ENCODE measurements at regions not wholly inside any gene's neighbourhood (a gene's known extent, or its start where the extent isn't known, plus 50 kb on each side); places are given as distances from the start of the nearest gene placed in this dataset.

DNA sequence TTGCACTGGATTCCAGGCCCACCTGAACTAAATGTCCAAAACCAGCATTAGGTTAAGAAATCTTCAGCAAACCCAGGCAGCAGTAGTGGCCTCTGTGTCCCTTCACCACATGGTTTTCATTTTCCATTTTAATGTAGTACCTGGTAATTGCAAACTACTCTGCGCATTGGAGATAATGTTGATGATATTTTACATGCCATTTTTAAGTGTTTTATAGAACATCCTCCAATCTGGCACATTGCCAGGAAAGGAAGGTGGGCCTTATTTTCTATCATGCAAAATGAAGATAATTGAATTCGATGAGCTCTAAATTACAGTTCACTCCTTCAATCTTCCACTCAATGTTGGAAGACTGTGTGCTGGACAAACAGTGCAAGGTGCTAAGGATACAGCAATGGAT lies 89.5 kb downstream of the ZC3H11B start:
- no peak for DNase-seq (ENCODE audit: low spot score)
- FAIRE-seq, result no peak

DNA sequence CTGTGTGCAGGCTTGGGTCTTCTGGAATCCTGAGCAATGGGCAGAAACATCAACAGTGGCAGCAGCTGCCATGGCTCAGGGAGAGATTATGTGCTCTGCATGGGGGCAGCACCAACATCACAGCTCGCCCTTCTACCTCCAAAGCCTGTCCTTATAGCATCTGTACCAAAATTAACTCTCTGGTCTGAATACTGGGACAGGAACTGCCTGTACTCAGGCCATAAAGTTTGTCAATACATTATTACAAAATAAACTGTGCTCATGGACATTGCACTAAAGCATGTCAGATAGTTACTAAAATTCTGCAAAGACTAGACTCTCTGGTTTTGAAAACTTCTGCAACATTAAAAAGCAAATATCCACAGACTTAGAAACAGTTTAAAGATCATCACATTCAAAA lies 91.6 kb downstream of the ZC3H11B start:
- FAIRE-seq (no peak), DNase-seq (ENCODE audit: low spot score) (no peak)

DNA sequence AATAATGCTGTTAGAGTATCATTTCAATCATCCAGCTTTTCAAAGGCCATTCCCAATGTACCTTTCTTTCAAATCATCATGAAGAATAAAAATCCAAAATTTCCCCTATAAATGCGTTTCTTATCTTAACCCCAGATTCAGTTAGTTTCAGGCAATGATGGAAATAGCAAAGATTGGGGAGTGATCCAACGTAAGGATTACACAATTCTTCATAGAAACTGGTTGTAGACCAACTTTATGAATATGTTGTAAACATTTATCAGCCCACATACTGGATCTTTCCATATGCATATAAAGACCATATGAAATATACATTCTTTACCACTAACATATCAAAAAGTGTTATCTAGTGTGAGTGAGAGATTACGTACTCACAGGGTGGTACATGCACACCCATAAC lies 92.7 kb downstream of the ZC3H11B start:
- no peak for DNase-seq (ENCODE audit: low spot score)
- no peak for FAIRE-seq

DNA sequence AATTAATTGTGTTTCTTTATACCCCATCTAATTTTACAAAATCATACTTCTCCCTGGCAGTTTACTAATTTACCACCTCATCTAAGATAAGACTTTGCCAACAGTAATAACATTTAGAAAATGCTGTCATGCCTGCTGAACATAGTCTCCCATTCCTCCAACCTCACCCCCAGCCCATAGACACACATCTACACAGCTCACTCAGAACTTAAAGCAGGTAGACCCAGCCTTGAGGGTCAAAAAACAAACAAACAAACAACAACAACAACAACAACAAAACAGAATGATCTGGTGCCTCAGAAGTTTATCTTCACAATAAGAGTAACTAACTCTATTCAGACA lies 94.0 kb downstream of the ZC3H11B start:
- DNase-seq (ENCODE audit: low spot score) (no peak), FAIRE-seq (no peak)

DNA sequence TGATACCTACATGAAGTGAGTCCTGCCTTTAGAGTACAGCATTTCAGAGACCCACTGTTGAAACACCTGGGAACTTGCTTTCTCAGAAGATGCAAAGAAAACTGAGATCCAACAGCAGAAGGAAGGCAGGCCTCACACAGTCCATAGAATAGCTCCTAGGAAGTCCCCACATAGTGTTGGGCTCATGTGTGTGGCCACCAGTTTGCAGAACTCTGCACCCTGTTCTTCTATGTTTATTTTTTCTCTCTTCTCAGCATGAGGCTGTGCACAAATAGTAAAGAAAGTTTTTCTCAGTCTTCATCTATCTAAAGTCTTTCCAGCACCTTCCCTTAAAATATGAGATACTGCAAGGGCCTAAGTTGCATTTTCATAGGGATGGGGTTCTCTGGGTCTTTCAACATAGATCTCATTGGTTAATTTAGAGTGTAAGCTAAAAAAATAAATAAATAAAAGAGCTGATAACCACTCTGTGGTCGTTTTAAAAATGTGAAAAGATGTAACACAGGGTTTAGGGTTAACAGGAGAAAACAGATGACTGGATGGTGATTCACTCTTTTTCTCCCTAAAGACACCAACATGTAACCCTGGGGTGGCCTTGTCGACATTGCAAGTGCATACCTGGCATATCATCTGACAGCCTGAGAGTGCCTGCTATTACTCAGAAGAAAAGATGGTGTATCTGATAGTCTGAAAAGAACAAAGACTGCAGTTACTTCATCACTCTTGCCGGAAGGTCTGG lies 94.6 kb downstream of the ZC3H11B start:
- no peak for FAIRE-seq
- DNase-seq (ENCODE audit: low spot score), result peak; percentile 57

DNA sequence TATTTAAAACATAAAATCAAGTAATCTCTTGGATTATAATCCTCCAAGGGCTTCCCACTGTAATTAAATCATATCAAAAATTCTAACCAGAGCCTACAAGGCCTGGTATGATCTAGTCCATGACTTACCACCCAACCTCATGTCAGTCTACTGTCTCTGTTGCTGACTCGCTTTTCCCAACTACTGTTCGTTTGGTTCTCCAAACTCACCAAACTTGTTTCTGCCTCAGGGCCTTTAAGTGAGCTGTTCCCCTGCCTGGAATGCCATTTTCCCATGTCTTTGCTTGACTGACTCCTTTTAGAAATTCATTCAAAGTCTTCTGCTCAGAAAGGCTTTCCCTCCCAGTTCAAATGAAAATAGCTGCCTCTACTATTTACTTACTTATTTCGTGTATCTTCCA lies 95.9 kb downstream of the ZC3H11B start:
- DNase-seq (ENCODE audit: low spot score) (no peak), FAIRE-seq (no peak)

DNA sequence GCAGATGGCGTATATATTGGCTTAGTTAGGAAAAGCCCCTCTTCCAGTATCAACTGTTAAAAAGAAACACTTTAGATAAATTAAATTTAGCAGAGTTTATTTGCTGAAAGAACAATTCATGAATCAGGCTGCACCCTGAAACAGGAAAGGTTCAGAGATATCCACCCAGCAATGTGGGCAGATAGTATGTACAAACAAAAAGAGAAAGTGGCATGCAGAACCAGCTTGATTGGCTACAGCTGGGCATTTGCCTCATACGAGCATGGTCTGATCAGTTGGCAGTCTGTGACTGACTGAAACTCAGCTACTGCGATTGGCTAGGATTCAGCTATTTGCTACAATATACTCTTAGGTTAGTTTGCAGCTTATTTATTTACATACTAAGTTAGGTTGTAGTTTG lies 98.2 kb downstream of the ZC3H11B start:
- DNase-seq (ENCODE audit: low spot score), result no peak
- no peak for FAIRE-seq

DNA sequence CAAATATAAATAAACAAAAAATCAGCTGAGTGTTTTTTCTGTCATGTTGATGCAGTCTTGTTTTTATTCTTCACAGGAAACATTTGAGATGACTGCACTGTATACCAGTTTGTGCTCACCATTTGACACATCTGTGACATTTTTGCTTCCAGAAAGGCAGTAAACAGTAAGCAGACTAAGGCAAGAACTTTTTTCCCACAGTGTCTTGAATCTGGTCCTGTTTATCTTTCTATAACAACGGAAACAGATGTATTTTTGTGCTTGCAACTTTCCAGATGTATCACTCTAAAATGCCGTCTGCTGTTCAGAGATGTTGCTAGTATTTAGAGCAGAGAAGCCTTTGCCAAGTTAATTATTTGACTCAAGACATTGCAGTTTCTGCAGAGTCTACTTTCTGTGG lies 105.5 kb downstream of the ZC3H11B start:
- DNase-seq (ENCODE audit: low spot score) (no peak), FAIRE-seq (no peak)

DNA sequence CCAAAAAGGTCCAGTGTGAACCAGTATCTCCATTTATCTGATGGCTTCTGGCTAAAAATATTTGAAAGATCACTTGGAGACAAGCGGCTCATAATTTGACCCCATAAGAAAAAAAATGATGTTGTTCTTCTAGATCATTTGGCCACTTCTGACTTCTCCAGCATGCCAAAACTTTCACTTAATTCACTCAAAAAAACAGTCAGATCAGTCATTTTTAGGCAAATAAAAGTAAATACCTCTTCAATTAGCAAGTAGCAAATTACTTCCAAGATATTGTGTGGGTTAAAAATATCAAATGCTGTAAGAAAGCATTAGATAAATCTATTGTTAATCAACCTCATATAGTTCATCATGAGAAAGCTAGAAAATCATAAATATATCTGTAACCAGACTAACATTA lies 106.0 kb downstream of the ZC3H11B start:
- DNase-seq (ENCODE audit: low spot score), result no peak
- FAIRE-seq, result no peak

DNA sequence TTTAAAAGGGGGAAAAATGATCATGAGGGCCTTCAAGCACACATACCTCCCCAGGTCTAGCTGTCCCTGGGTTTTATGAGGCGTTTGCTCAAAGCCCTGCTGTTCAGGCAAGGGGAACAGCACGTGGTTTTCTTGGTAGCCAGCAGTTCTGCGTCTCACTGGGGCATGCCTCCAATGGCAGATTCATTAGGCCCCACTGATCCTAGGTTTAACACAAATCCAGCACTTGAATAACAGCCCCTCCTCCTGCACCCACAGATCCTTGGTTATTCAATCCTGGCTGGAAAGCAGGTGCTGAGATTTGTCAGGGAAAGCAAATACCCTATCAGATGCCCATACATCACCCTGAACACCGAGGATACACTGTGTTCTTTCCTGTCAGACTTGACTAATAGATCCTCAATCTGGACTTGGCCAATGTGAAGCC lies 106.4 kb downstream of the ZC3H11B start:
- FAIRE-seq (no peak), DNase-seq (ENCODE audit: low spot score) (no peak)

DNA sequence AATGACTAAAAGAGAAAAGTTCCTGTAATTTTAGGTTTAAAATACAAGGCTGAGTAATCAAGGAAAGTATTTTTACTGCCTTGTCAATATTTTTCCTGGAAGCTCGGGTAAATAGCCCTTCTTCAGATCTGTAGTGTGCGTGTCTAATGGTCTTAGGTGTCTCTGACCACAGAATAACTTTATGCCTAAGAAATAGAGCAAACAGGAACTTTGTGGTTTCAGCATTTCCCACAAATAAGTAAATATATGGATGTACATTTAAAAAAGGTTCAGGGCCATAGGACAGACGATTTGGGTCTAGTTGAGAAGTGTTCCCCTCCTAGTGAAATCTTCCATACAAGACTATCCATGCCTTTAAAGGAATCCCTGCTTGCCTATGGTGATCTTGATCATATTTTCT lies 107.0 kb downstream of the ZC3H11B start:
- DNase-seq (ENCODE audit: low spot score) (no peak), FAIRE-seq (no peak)

DNA sequence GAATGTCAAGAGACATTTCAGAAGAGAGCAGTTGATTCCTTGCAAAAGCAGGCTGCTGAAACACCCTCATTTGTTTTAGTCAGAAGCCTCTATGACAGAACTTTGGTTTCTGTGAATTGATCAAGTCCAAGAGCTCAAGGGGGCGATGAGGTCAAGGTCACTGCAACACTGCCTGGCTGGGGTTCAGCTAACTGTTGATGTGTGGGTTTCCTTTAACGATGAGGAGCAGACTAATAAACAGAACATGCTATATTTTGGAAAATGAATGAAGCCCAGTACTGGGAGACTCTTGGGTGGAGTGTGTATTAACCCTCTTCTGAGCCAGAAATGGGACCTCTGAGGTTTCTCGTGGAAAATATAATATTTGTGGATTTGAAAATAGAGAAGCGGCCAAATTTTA lies 109.3 kb downstream of the ZC3H11B start:
- DNase-seq (ENCODE audit: low spot score), result no peak
- no peak for FAIRE-seq

DNA sequence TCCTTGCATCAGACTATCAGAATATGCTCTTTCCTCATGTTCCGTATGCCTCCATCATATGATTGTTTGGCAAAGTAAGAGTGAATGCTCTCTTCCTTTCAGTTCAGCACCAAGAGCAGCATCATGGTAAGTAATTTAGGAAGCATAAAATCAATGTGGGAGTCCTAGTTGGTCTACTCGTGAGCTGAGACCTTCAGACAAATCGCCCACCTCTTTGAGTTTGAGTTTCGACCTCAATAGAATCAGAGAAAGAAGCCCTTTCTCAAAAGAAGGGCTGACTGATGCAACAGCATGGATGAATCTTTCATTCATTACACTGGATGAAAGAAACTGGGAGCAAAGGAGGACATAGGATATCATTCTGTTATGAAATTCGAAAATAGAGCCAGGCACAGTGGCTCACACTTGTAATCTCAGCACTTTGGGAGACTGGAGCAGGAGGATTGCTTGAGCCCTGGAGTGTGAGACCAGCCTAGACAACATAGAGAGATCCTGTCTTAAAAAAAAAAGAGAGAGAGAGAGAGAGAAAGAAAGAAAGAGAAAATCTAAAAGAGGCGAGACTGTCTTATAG lies 112.5 kb downstream of the ZC3H11B start:
- no peak for DNase-seq (ENCODE audit: low spot score)
- FAIRE-seq, result no peak

DNA sequence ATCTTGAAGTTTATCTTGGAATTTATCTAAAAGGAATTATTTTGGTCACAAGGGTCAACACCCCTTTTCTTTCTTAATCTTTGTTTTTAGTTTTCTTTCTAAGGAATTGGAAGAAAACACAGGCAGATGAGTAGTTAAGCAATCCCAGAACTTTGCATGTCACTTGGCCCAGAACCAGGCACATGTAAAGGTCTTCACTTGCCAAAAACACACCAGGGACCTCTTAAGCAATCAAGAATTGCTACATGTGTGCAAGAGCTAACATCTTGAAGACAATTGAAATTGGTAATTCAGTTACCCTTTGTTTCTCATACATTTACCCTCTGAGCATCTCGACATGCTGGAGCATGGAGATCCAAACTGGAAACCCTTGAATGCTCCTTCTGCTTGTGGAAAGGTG lies 114.2 kb downstream of the ZC3H11B start:
- FAIRE-seq (no peak), DNase-seq (ENCODE audit: low spot score) (no peak)

DNA sequence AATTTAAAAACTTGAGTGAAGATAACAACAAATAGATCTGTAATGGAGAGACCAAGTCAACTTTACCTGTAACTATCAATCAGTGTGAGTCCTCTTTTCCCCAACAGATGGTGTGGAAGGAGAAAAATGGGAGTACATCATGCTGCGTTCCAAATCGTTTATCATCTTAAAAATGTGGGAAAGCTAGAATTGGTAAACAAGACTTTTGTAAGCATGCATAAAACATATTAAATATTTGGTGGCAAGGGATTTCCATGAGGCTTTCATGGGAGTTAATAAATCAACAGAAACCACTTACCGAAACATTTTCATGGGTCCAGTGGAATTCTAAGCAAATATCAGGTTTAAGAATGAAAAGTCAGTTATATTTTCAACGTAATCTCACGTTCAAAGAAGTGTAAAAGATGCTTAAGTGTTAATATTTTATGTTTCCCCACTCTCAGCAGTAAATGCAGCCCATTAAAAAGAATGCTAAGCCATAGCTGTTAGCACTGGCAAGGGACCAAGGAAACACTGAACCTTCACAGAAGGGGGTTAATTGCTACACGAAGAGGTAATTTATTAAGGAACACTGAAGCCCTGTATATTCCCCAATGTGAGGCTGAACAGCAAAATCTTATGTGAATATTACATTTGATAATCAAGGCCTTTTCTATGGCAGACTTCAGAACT lies 117.0 kb downstream of the ZC3H11B start:
- no peak for FAIRE-seq
- DNase-seq (ENCODE audit: low spot score), result no peak

DNA sequence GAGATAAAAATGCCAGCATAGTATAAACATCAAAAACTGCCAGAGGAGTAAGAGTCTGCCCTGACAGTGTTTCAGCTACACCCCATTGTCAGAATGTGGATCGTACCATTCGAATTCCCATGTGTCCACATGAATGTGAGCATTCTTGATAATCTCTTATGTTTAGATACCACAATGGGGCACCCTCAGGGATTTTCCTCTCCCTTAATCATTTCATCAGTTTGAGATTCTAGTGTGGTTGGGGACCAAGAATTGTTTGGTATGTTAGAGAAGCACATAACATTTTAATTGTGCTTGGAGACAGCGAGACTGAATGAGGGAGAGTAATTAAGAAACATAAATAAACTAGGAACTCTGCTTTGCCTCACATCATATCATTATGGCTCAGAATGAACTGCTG lies 120.2 kb downstream of the ZC3H11B start:
- no peak for DNase-seq (ENCODE audit: low spot score)
- FAIRE-seq, result no peak

DNA sequence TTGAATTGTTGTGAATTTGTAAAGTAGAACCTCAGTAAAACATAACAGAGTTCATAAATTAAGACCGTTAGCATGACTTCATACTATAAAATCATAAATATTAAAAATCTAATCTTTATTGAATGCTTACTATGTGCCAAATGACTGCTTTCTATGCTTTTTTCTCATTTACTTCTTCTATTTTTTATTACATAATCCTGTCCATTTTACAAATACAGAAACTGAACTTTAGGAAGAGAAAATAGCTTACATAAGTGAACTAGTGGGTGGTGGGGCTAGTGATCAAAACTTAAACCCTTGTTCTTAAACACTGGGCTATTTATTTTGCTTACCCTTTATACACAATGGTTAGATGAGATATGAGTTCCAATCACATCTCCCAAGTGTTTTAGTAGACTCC lies 122.3 kb downstream of the ZC3H11B start:
- no peak for DNase-seq (ENCODE audit: low spot score)
- FAIRE-seq, result no peak

DNA sequence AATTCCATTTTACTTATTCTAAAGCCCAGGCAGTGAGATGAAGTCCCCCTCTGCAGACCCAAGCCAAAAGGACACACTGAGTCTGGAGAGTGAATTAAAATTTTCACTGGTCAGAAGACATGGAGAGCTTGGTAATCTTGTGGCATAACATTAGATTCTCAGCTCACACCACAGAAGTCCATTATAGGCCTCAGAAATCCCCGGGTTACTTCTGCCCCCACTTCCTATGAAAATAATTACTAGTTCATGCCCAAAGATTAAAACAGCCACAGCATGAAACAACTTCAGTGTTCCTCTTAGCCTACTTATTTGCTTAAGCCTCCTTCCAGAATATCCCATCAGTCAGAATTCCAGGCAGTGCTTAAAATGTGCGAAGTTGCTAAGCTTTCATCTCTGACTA lies 123.3 kb downstream of the ZC3H11B start:
- no peak for FAIRE-seq
- no peak for DNase-seq (ENCODE audit: low spot score)

DNA sequence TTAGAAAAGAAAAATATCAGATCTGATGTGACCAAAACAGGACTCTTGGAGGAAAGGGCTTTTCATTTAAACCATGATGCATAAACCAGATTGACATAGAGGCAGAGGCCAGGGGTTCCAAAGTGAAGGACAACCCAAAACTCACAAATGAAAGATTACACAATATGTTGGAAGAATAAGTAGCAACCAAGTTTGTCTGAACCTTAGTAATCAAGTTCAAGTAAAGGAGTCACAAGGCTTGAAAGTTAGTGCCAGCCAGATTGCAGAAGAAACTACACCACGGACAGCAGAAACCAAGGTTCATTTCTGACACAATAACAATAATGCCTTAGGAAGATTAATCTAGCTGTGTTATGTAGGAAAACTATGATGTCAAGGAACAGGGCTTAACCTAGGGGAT lies 124.6 kb downstream of the ZC3H11B start:
- no peak for FAIRE-seq
- DNase-seq (ENCODE audit: low spot score), result no peak

DNA sequence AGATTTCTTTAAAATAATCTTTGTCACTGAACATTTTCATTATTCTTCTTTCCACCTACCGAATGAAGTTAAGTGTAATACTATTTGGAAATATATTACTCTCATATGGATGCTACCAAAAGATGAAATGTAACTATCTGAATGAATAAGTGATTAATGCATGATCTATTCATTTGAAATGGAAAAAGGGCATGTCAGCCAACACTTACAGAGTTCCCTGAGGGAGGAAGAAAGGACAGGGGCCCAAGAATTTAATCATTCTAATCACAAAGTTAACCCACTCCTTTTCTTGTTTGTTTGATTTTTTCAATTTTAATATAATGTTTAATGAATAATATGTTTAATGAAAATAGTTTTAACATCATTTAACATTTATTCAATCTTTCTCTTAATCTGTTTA lies 129.4 kb downstream of the ZC3H11B start:
- FAIRE-seq, result no peak

DNA sequence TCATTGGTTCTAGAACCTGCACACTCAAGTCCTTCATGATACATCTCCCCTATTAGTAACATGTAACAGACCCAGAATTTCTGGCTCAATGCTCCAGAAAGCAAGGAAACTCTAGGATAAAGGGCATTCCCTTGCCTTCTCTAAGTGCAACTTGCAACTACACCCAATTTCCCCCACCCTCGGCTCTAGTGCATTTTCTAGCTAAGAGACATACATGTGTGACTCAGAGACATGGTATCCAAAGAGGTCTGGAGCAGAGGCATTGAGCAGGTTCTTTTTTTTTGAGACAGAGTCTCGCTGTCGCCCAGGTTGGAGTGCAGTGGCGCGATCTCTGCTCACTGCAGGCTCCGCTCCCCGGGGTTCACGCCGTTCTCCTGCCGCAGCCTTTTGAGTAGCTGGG lies 132.9 kb downstream of the ZC3H11B start:
- DNase-seq (ENCODE audit: low spot score) (peak; percentile 40), FAIRE-seq (no peak)

More for the DNA sequence above, 129.4 kb downstream of the ZC3H11B start:
- no peak for DNase-seq (ENCODE audit: low spot score)

DNA sequence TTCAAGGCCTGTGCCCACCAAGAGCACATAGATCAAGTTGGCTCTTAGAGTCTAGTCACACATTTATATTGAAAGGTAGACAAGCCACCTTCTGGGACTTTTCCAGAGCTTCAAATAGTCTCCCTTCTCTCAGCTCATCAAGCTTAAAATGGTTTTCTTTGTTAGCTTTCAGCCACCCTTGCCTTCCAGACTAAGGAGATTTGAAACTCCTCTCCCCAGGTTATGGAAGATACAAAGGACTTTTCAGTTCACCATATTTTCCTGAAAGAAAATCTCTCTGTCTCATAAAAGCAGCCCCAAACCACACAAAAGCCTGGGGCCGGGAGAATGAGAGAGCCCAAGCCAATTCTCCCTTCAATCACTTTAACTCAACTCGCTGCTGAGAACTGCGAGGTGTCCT lies 134.1 kb downstream of the ZC3H11B start:
- FAIRE-seq, result no peak
- DNase-seq (ENCODE audit: low spot score), result no peak

DNA sequence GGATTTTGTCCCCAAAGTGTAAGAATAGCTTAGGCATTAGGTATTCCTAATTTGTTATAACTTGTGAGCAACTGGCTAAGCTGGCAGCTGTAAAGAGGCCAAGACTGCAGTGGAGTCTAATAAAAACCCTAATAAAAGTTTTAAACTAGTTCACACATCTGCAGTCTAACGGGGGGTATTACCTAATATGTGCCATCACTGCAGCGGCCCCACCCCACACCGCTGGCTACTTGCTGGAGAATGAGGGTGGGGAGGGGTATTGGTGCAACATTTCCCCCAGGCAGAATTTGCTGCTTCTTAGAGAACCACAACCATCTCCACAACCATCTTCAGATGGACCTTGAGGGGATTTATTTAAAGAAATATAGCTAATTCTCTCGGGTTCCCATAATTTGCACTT lies 135.0 kb downstream of the ZC3H11B start:
- FAIRE-seq (no peak), DNase-seq (ENCODE audit: low spot score) (no peak)

Data from urothelium cell line (cell line).